GM18511 (cell line): ENCODE measurements at regions not wholly inside any gene's neighbourhood (a gene's known extent, or its start where the extent isn't known, plus 50 kb on each side); places are given as distances from the start of the nearest gene placed in this dataset.
"Not testable (repeated sequence)": the region's sequence is repeated elsewhere in the genome, so short reads cannot be mapped to it uniquely, and the experiment has no call there.

Experiments used
- ATAC-seq: cut with Tn5 transposase; IDR thresholded peaks from one replicate; pipeline ENCODE4 v1.9.1; 2021; ENCODE audit warnings: mild to moderate bottlenecking, moderate library complexity; ENCODE audit not compliant: unreplicated experiment

- ATAC-seq = no peak
Measured at GRCh38 chr4:188372058-188372457, 232.8 kb downstream of the TRIML1 start.

- no peak for ATAC-seq
Measured at GRCh38 chr4:188372829-188373228, 233.6 kb downstream of the TRIML1 start.

GRCh38 chr4:188374871-188375270, 235.6 kb downstream of the TRIML1 start:
- ATAC-seq = no peak

GRCh38 chr4:188377816-188378215, 238.6 kb downstream of the TRIML1 start:
- ATAC-seq = no peak

- no peak for ATAC-seq
Measured at GRCh38 chr4:188383180-188383579, 243.9 kb downstream of the TRIML1 start.

GRCh38 chr4:188387179-188387791, 248.0 kb downstream of the TRIML1 start:
- no peak for ATAC-seq

- not testable (repeated sequence) for ATAC-seq
Measured at GRCh38 chr4:188391349-188391748, 252.1 kb downstream of the TRIML1 start.

- ATAC-seq = no peak
Measured at GRCh38 chr4:188396037-188396436, 256.8 kb downstream of the TRIML1 start.

- no peak for ATAC-seq
Measured at GRCh38 chr4:188399834-188400233, 260.6 kb downstream of the TRIML1 start.

- ATAC-seq = no peak
Measured at GRCh38 chr4:188400451-188400850, 261.2 kb downstream of the TRIML1 start.

GRCh38 chr4:188403272-188403671, 264.0 kb downstream of the TRIML1 start:
- ATAC-seq = no peak

GRCh38 chr4:188405071-188405835, 266.0 kb downstream of the TRIML1 start:
- not testable (repeated sequence) for ATAC-seq

GRCh38 chr4:188408244-188409030, 269.2 kb downstream of the TRIML1 start:
- ATAC-seq = no peak

- ATAC-seq = no peak
Measured at GRCh38 chr4:188409851-188410250, 270.6 kb downstream of the TRIML1 start.

GRCh38 chr4:188411805-188412204, 272.6 kb downstream of the TRIML1 start:
- no peak for ATAC-seq

GRCh38 chr4:188412499-188412898, 273.3 kb downstream of the TRIML1 start:
- no peak for ATAC-seq

- ATAC-seq = no peak
Measured at GRCh38 chr4:188414441-188414840, 275.2 kb downstream of the TRIML1 start.

GRCh38 chr4:188417181-188417580, 277.9 kb downstream of the TRIML1 start:
- no peak for ATAC-seq

GRCh38 chr4:188423039-188423438, 283.8 kb downstream of the TRIML1 start:
- no peak for ATAC-seq

GRCh38 chr4:188428935-188429334, 289.7 kb downstream of the TRIML1 start:
- no peak for ATAC-seq

- no peak for ATAC-seq
Measured at GRCh38 chr4:188429965-188430364, 290.7 kb downstream of the TRIML1 start.

- ATAC-seq = no peak
Measured at GRCh38 chr4:188430384-188430783, 291.1 kb downstream of the TRIML1 start.
